ENCODE measurements at regions not wholly inside any gene's neighbourhood (a gene's known extent, or its start where the extent isn't known, plus 50 kb on each side); places are given as distances from the start of the nearest gene placed in this dataset.

DNA sequence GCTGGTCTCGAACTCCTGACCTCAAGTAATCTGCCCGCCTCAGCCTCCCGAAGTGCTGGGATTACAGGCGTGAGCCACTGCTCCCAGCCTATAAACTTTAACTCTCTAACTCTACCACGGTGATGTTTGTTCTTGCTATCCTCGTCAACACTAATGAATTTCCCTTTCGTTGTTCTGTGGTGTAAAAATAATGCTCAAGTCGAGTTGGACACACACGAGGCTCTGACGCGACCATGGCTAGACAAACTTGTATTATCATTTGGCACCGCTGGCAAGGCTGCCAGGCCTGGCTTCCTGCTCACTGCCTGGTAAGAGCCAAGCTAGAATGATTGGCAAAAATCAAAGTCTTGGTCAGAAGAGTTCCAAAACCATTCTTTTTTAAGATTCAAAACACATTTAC is 167.0 kb upstream of the KLF6 start:
- TF ChIP-seq, protein P1, sequence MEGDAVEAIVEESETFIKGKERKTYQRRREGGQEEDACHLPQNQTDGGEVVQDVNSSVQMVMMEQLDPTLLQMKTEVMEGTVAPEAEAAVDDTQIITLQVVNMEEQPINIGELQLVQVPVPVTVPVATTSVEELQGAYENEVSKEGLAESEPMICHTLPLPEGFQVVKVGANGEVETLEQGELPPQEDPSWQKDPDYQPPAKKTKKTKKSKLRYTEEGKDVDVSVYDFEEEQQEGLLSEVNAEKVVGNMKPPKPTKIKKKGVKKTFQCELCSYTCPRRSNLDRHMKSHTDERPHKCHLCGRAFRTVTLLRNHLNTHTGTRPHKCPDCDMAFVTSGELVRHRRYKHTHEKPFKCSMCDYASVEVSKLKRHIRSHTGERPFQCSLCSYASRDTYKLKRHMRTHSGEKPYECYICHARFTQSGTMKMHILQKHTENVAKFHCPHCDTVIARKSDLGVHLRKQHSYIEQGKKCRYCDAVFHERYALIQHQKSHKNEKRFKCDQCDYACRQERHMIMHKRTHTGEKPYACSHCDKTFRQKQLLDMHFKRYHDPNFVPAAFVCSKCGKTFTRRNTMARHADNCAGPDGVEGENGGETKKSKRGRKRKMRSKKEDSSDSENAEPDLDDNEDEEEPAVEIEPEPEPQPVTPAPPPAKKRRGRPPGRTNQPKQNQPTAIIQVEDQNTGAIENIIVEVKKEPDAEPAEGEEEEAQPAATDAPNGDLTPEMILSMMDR (IDR thresholded peaks at IDR 0.05): no peak
- no peak for TF ChIP-seq POLR2A (IDR thresholded peaks at IDR 0.05)

Data from testis (tissue), 2 donors.